K562 (cell line): ENCODE measurements at regions not wholly inside any gene's neighbourhood (a gene's known extent, or its start where the extent isn't known, plus 50 kb on each side); places are given as distances from the start of the nearest gene placed in this dataset.

Experiments
- ATAC-seq: fragments of 200-7000 bp; cut with Tn5 transposase; 3 replicates; pipeline ENCODE4 v1.9.1; 2020; ENCODE audit warnings: moderate library complexity
- BruUV-seq: library from RNA; stranded (reverse); fragments of 400-500 nt; replicated peaks from 2 replicates; lab custom pipeline; 2021; lab: Mats Ljungman, UMichigan
- CTCF ChIA-PET: fragments of 300-600 bp; formaldehyde crosslinking; extraction: SDS; loops from one replicate; lab custom pipeline; 2021; ENCODE audit warnings: low intra/inter-chr PET ratio; lab: Yijun Ruan, JAX
- POLR2A ChIA-PET: fragments of 300-600, 350-650 bp; sonication (Branson Sonifier 250); formaldehyde crosslinking; extraction: SDS; loops from one replicate; lab custom pipeline; 2021; ENCODE audit warnings: antibody characterized with exemption, inconsistent platforms; lab: Yijun Ruan, JAX
- DNase-seq, 4 experiments: peaks; one replicate each; pipeline versions ENCODE4 v3.0.0 to v3.0.0-alpha.2; 2011 to 2018; ENCODE audit warnings: low spot score in 3 of 4, mixed read lengths in 3 of 4; ENCODE audit errors: extremely low read depth in 1 of 4
- FAIRE-seq: peaks from 2 replicates; lab custom pipeline; 2011; peaks lifted over from hg19 to GRCh38; lab: Jason Lieb, UNC
- H2AFZ ChIP-seq: 2 replicates; pipeline ENCODE4 v1.6.0; 2011; ENCODE audit warnings: low read depth, low read length, control low read depth, inconsistent platforms
- H3K27ac ChIP-seq: fragments of 200-600 bp; 3 replicates; pipeline ENCODE4 v1.8.0; 2011; ENCODE audit warnings: low read depth, mild to moderate bottlenecking, control low read depth, inconsistent platforms, low read length, moderate library complexity, mixed read lengths; ENCODE audit errors: extremely low read depth
- H3K27me3 ChIP-seq, 2 experiments: fragments of 300-600 bp in 1 of 2; 2 replicates in 1 of 2; 3 replicates in 1 of 2; pipeline versions ENCODE4 v1.6.0 to v1.8.0; 2011; ENCODE audit warnings: inconsistent platforms in 2 of 2, low read length in 2 of 2, mild to moderate bottlenecking in 1 of 2, mixed read lengths in 1 of 2, moderate library complexity in 1 of 2; ENCODE audit not compliant: control insufficient read depth in 2 of 2, insufficient read depth in 2 of 2
- H3K36me3 ChIP-seq: fragments of 300-600 bp; 3 replicates; pipeline ENCODE4 v1.8.0; 2011; ENCODE audit warnings: mild to moderate bottlenecking, low read length, inconsistent platforms; ENCODE audit not compliant: control insufficient read depth, insufficient read depth
- H3K4me1 ChIP-seq, 2 experiments: fragments of 200-600 bp in 1 of 2; replicated peaks in 1 of 2; 2 replicates in 1 of 2; 3 replicates in 1 of 2; pipeline versions ENCODE4 v1.5.1 to v1.8.0; 2011; ENCODE audit warnings: inconsistent platforms in 2 of 2, low read length in 2 of 2, mild to moderate bottlenecking in 1 of 2, mixed read lengths in 1 of 2, moderate library complexity in 1 of 2; ENCODE audit not compliant: control insufficient read depth in 2 of 2, insufficient read depth in 2 of 2
- H3K4me2 ChIP-seq: 2 replicates; pipeline ENCODE4 v1.6.1; 2011; ENCODE audit warnings: low read length, control low read depth, inconsistent platforms, mixed read lengths; ENCODE audit not compliant: insufficient read depth
- H3K4me3 ChIP-seq: fragments of 200-600 bp; sonication (generic), shearing (Covaris generic); 2 replicates; pipeline ENCODE4 v1.5.1; 2016; ENCODE audit warnings: control low read depth, inconsistent platforms
- H3K79me2 ChIP-seq: fragments of 200-600 bp; 3 replicates; pipeline ENCODE4 v1.8.0; 2011; ENCODE audit warnings: low read length, inconsistent platforms; ENCODE audit not compliant: control insufficient read depth, insufficient read depth
- H3K9ac ChIP-seq, 2 experiments: 2 replicates each; pipeline versions ENCODE4 v1.6.0 to v1.6.1; 2011; ENCODE audit warnings: low read depth in 2 of 2, low read length in 2 of 2, control low read depth in 1 of 2, inconsistent platforms in 1 of 2, mild to moderate bottlenecking in 1 of 2, mixed read lengths in 1 of 2; ENCODE audit not compliant: insufficient read depth in 1 of 2
- H3K9me1 ChIP-seq: one replicate; pipeline ENCODE4 v1.6.0; 2011; ENCODE audit warnings: inconsistent platforms, mild to moderate bottlenecking, low read length, moderate library complexity; ENCODE audit not compliant: control insufficient read depth, insufficient read depth
- H3K9me3 ChIP-seq: replicated peaks from 2 replicates; pipeline ENCODE4 v1.5.1; 2011; ENCODE audit warnings: low read depth, low read length, inconsistent platforms; ENCODE audit not compliant: control insufficient read depth, insufficient read depth
- H4K20me1 ChIP-seq: replicated peaks from 2 replicates; pipeline ENCODE4 v1.6.1; 2011; ENCODE audit warnings: low read length, inconsistent platforms, mixed read lengths; ENCODE audit not compliant: control insufficient read depth, insufficient read depth
- AFF4 ChIP-seq: sonication (generic); formaldehyde crosslinking; IDR thresholded peaks from 2 replicates; pipeline ENCODE4 v1.8.0; 2023; ENCODE audit warnings: mild to moderate bottlenecking, missing genetic modification reagents
- HNRNPK ChIP-seq: fragments of 200-400 bp; formaldehyde crosslinking; IDR thresholded peaks from one replicate; pipeline ENCODE4 v1.6.1; 2018; ENCODE audit warnings: mild to moderate bottlenecking, low read depth, low read length; ENCODE audit not compliant: poor library complexity, severe bottlenecking
- IRF1 ChIP-seq: sonication (generic); formaldehyde crosslinking; IDR thresholded peaks from 2 replicates; pipeline ENCODE4 v1.8.0; 2022; ENCODE audit warnings: missing genetic modification reagents, mild to moderate bottlenecking, borderline replicate concordance
- MTF1 ChIP-seq: fragments of 250-450 bp; sonication (Bioruptor Pico); IDR thresholded peaks from 2 replicates; pipeline ENCODE4 v1.9.0; 2021; ENCODE audit warnings: moderate library complexity, mild to moderate bottlenecking, inconsistent platforms, borderline replicate concordance
- SAFB2 ChIP-seq: fragments of 200-400 bp; formaldehyde crosslinking; IDR thresholded peaks from 2 replicates; pipeline ENCODE4 v1.6.1; 2018; ENCODE audit warnings: borderline replicate concordance, low read length, low read depth, moderate library complexity; ENCODE audit not compliant: severe bottlenecking
- TRIM24 ChIP-seq, 2 experiments: fragments of 450-650 bp; IDR thresholded peaks; 2 replicates each; pipeline ENCODE4 v1.6.1; 2016
- ZBTB26 ChIP-seq: fragments of 450-650 bp; formaldehyde crosslinking; IDR thresholded peaks from 2 replicates; pipeline ENCODE4 v1.4.0; 2022; ENCODE audit warnings: missing genetic modification characterization
- ZNF551 ChIP-seq: fragments of 250-450 bp; sonication (Bioruptor Pico); IDR thresholded peaks from 2 replicates; pipeline ENCODE4 v1.5.0; 2021; ENCODE audit warnings: mild to moderate bottlenecking, moderate library complexity
- ZNF77 ChIP-seq: fragments of 250-450 bp; sonication (Bioruptor Pico); IDR thresholded peaks from 2 replicates; pipeline ENCODE4 v1.5.0; 2020
- WGBS: fragments of 100-300 bp; shearing (Covaris generic); methylation state at CpG from one replicate; pipeline ENCODE4 v1.1.6; 2016; ENCODE audit warnings: low coverage, mixed read lengths; ENCODE audit not compliant: insufficient coverage; ENCODE audit errors: missing lambda C conversion rate; 5-methylcytosine and 5-hydroxymethylcytosine counted together
- in situ Hi-C: fragments of 300-500 bp; cut with MboI; formaldehyde crosslinking; loops from 4 replicates; pipeline ENCODE4 v1.15.0; 2018; ENCODE audit warnings: inconsistent platforms, mixed read lengths
- intact Hi-C: fragments of 100-400 bp; cut with micrococcal nuclease; formaldehyde crosslinking; loops from 2 replicates; pipeline ENCODE4 v1.14.2; 2022

GRCh38 chr5:116381201-116381600 is 193.4 kb downstream of the SEMA6A start:
- POLR2A ChIA-PET, result no interaction called here
- BruUV-seq, result no TSS peak

GRCh38 chr5:116380621-116381020 is 194.0 kb downstream of the SEMA6A start:
- CTCF ChIA-PET, result no interaction called here
- in situ Hi-C loops, result no loop called here

More at GRCh38 chr5:116381201-116381600, 193.4 kb downstream of the SEMA6A start:
- H3K36me3 ChIP-seq, result no peaks in the 10 kb centered on the region
- no peak for DNase-seq
- in situ Hi-C loops, result no loop called here
- intact Hi-C loops, result no loop called here
- H3K4me3 ChIP-seq, result no peak overlapping the region
- H4K20me1 ChIP-seq, result no peaks in the 10 kb centered on the region
- no peak overlapping the region for H3K9ac ChIP-seq
- no peaks in the 10 kb centered on the region; a peak in 1 of 5 replicates for H3K27me3 ChIP-seq
- H3K79me2 ChIP-seq, result no peaks in the 10 kb centered on the region
- H3K9me1 ChIP-seq, result no peaks in the 10 kb centered on the region
- CTCF ChIA-PET, result no interaction called here
- H3K27ac ChIP-seq, result no peak overlapping the region
- no peak for FAIRE-seq
- H3K4me2 ChIP-seq, result no peak overlapping the region
- H3K9me3 ChIP-seq, result no peaks in the 10 kb centered on the region
- no peak for TF ChIP-seq HNRNPK
- no peak for TF ChIP-seq SAFB2
- no peak for TF ChIP-seq ZNF551 (CRISPR knock-in tag)
- WGBS, result 19% methylated on average over 6 of the region's 6 CpGs
- H2AFZ ChIP-seq, result no peak overlapping the region
- ATAC-seq, result no peak
- no peaks in the 10 kb centered on the region; a peak in 1 of 5 replicates for H3K4me1 ChIP-seq

More at GRCh38 chr5:116380621-116381020, 194.0 kb downstream of the SEMA6A start:
- TF ChIP-seq AFF4 (CRISPR knock-in tag), result no peak
- TF ChIP-seq TRIM24 (IDR thresholded peaks at IDR 0.05), result no peak
- TF ChIP-seq MTF1 (CRISPR knock-in tag), result no peak
- TF ChIP-seq ZBTB26 (CRISPR knock-in tag), result no peak
- TF ChIP-seq IRF1, result no peak
- no peak for TF ChIP-seq ZNF77 (CRISPR knock-in tag)
- TF ChIP-seq, all 486 proteins: peak for 0
- BruUV-seq, result no TSS peak
- H3K9ac ChIP-seq, result no peak overlapping the region
- H3K36me3 ChIP-seq, result no peaks in the 10 kb centered on the region
- no peaks in the 10 kb centered on the region; a peak in 1 of 5 replicates for H3K4me1 ChIP-seq
- ATAC-seq (no peak), DNase-seq (no peak), FAIRE-seq (no peak)
- H2AFZ ChIP-seq, result no peak overlapping the region
- WGBS, result 6% methylated on average over 2 of the region's 2 CpGs
- H3K9me3 ChIP-seq, result no peaks in the 10 kb centered on the region
- intact Hi-C loops, result no loop called here
- H3K79me2 ChIP-seq, result no peaks in the 10 kb centered on the region
- no peak overlapping the region for H3K4me3 ChIP-seq
- POLR2A ChIA-PET, result no interaction called here
- no peak overlapping the region for H3K27ac ChIP-seq
- H3K9me1 ChIP-seq, result no peaks in the 10 kb centered on the region
- no peaks in the 10 kb centered on the region; a peak in 1 of 5 replicates for H3K27me3 ChIP-seq
- H4K20me1 ChIP-seq, result no peaks in the 10 kb centered on the region
- no peak overlapping the region for H3K4me2 ChIP-seq
